Fibroblast of skin of abdomen (primary cell): ENCODE measurements at regions not wholly inside any gene's neighbourhood (a gene's known extent, or its start where the extent isn't known, plus 50 kb on each side); places are given as distances from the start of the nearest gene placed in this dataset.

Source experiments
- DNase-seq: peaks from one replicate; pipeline ENCODE4 v3.0.0-alpha.2; 2013

DNA sequence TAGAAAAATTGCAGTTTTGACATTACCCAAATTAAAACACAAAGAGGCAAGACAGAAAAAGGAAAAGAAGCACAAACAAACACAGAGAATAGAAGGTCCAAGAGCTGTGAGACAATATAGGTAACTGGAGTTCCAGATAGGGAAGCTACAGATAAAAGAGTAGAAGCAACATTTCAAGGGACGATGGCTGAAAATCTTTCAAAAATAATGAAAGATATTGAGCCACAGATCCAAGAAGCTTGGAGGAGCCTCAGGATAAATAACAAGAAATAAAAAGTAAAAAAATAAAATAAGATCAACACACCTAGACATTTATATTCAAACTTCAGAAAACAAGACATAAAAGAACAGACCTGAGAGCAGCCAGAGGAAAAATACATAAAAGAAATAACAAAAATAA lies 164.9 kb downstream of the FNDC1 start:
- no peak for DNase-seq

DNA sequence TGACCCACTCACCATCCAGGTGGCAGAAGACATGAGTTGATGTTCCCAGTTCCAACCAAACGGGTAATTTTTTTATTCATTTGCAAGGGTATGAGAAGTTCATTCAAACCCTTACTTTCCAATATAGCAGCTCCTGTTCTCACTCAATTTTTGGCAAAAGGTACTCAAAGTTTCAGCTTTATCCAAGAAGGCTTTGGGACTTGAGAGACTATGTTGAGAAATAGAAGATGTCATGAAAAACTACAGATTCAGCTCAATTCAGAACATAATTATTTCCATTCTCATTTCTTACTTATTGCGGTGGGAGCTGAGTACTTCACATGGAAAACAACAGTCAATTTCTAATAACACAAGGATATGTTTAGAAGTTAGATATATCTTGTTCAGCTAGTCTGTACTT lies 162.3 kb downstream of the FNDC1 start:
- DNase-seq = no peak

DNA sequence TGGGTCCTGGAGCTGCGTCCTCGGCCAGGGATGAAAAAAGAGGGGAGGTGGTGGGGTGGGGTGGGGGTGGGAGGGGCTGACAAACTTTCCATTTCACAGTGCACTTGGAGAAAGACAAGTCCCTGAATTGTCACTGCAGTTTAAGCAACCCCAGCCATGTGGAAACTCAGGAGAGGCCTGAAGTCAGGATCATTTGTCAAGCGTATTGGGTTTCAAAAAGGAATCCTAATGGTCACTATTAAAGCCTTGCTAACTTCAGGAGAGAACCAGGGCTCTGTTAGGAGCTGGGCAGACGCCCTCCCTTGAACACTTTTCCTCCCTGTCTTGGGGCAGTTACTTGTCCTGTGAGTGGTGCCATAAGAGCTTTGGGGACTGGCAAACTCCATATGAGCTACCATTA lies 159.9 kb downstream of the FNDC1 start:
- no peak for DNase-seq

DNA sequence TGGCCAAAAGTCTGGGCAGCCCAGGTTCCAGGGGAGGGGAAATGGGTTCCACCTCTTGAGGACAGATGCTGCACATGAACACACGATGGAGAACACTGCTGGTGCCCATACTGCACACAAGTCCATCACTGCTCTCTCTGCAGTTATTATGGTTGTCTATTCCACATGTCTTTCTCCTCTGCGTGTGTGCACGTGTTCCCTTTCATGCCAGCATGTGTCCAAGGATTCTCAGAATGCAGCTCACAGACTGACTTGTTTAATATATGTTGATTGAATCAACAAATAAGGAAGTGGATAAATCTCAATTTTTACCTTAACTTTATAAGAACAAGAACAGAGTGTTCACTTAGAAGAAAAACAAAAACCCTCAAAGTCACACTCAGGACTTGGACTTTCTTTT lies 158.9 kb downstream of the FNDC1 start:
- no peak for DNase-seq

DNA sequence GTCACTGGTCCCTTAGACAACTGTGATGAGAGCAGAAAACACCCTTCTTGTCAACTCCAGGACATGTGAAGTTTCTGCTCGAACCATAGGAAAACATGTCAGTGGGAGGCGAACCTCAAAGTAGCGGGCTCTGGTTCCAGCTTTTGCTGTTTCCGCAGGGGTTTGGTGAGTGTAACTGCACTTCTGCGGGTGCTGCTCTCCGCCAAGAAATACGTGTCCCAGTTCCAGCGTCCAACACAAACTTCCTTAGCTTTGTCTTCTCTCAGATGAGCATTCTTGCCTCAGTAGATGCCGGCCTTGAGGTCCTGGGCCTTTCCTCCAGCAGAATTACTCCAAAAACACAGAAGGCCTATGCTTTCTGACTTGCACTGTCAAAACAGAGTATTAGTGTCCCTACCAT lies 156.3 kb downstream of the FNDC1 start:
- no peak for DNase-seq

DNA sequence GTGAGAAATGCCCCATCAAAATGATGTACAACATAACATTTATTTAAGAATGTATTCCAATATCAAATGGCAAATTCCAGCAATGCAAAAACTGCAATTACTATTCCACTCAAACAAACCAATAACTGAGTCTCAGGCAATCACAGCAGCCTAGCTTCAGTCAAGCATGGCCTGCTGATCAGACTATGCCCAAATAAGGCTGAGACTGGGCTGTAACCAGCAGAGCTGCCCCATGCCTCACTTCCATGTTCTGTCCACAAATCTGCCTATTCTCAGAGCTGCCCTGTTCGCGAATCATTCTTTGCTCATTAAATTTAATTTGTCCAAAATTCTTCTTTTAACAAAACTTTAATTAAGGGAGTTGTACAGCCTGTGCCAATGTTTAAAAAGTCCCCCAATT lies 155.4 kb downstream of the FNDC1 start:
- DNase-seq = no peak
